HuH-7.5 (cell line): ENCODE measurements at regions not wholly inside any gene's neighbourhood (a gene's known extent, or its start where the extent isn't known, plus 50 kb on each side); places are given as distances from the start of the nearest gene placed in this dataset.
"Not testable (repeated sequence)": the region's sequence is repeated elsewhere in the genome, so short reads cannot be mapped to it uniquely, and the experiment has no call there.

ENCODE experiments used
- DNase-seq: peaks from one replicate; pipeline ENCODE4 v3.0.0; 2011; ENCODE audit warnings: low spot score

DNA sequence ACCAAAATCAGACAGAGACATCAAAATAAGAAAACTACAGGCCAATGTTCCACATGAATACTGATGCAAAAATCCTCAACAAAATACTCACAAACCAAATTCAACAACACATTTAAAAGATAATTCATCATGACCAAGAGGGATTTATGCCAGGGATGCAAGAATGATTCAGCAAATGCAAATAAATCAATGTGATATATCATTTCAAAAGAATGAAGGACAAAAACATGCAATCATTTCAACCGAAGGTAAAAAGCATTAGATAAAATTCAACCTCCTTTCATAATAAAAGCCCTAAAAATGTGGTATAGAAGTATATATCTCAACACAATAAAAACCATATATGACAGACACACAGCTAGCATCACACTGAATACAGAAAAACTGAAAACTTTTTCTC is 81.5 kb upstream of the LYPLAL1 start:
- DNase-seq: no peak

DNA sequence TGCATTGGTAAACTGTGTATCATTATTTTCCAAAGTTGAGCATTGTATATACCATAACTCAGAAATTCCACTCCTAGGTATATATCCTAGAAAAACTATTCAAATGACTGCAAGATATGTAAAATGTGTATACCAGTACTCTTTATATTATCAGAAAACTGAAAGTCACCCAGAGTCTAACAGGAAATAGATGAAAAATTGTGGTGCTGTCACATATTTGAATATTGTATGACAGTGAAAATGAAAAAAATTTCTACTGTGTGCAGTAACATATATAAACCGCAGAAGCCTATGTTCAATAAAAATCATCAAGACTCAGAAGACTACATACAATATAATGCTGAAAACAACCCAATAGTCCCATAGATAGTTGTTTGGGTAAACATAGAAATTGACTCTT is 74.4 kb upstream of the LYPLAL1 start:
- no peak for DNase-seq

DNA sequence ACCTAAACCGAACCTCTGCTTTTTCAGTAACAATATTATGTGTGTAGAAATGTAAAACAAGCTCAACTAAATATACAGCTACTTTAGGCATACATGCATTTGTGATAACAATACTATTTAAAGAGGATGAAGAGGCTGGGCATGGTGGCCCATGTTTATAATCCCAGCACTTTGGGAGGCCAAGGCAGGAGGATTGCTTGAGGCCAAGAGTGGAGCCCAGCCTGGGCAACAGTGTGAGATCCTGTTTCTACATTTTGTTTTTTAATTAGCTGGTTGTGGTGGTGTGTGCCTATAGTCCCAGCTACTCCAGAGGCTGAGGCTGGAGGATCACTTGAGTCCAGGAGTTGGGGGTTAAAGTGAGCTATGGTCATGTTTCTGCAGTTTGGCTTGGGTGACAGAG is 73.6 kb upstream of the LYPLAL1 start:
- no peak for DNase-seq

DNA sequence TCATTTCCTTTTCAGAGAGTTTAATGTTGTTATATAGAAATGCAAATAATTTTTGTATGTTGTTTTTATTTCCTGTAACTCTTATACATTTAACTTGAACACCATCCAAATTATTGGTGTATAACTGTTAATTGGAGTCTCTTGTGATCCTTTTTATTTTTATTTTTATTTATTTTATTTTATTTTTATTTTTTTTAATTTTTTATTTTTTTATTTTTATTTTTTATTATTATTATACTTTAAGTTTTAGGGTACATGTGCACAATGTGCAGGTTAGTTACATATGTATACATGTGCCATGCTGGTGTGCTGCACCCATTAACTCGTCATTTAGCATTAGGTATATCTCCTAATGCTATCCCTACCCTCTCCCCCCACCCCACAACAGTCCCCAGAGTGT is 71.2 kb upstream of the LYPLAL1 start:
- DNase-seq: not testable (repeated sequence)

DNA sequence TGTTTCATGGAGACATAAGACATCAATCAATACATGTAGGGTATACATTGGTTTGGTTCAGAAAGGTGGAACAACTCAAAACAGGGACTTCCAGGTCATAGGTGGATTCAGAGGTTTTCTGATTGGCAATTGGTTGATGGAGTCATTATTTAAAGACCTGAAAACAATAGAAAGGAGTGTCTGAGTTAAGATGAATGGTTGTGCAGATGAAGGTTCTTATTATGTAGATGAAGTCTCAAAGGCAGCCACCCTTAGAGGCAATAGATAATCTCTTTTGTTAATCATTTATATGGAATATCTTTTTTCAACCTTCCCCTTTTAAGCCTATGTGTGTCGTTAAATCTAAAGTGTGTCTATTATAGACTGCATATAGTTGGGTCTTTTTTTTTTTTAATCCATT is 67.8 kb upstream of the LYPLAL1 start:
- DNase-seq: no peak

DNA sequence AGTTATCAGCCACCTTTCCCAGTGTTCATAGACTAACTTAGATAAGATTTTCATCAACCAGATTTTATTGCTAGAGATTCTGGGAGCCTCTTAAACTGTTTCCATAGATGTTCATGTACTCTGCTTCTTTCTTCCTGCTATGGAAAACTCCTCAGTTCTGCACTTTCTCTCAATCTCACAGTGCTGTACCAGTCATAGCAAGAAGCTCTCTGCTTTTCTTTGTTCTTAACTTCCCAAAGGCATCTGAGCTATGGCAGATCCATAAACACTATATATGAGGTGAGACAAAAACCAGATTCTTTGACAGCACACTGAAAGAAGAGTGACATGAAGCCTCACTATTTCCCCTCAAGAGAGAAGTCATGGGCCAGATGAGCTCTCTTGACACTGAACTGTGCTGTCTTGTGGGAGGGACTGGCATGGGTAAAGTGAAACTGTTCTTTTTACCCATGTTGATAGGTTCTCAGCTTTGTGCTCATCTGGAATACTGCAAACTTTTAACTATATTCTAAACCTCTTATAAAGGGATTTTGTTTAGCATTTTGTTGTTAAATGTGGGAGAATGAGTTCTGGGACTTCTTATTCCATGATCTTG is 64.2 kb upstream of the LYPLAL1 start:
- DNase-seq: no peak

DNA sequence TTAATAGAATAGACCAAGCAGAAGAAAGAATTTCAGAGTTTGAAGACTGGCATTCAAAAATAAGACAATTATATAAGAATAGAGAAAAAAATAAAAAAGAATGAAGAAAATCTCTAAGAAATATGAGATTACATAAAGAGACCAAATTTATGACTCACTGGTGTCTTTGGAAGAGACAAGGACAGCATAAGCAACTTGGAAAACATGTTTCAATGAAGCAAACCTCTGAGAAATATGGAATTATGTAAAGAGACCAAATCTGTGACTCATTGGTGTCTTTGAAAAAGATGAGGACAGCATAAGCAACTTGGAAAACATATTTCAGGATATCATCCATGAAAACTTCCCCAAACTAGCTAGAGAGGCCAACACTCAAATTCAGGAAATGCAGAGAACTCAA is 60.4 kb upstream of the LYPLAL1 start:
- DNase-seq: no peak

DNA sequence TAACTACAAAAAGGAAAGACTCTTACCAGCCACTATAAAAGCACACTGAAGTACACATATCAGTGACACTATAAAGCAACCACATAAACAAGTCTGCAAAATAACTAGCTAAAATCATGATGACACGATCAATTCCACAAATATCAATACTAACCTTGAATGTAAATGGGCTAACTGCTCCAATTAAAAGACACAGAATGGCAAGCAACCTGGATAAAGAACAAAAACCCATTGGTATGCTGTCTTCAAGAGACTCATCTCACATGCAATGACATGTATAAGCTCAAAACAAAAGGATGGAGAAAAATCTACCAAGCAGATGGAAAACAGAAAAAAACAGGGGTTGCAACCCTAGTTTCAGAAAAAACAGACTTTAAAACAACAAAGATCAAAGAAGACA is 59.7 kb upstream of the LYPLAL1 start:
- no peak for DNase-seq

DNA sequence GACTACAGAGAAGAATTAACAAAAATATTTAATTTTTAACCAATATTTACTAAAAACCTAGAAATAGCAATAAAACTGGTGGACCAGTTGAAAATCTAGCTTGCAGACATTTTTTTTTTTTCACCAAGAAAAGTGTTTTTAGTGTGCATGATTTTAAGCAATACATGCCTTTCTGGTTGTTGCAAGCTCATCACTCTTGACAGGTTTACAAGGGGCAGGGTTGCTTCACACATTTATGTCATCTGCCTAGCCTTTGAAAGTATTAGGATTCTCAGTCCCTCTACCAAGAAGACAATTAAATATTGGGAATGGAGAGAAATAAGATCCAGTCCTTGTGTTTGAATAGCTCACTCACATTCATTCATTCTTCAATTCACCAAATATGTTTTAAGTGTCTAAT is 53.8 kb upstream of the LYPLAL1 start:
- DNase-seq: no peak

DNA sequence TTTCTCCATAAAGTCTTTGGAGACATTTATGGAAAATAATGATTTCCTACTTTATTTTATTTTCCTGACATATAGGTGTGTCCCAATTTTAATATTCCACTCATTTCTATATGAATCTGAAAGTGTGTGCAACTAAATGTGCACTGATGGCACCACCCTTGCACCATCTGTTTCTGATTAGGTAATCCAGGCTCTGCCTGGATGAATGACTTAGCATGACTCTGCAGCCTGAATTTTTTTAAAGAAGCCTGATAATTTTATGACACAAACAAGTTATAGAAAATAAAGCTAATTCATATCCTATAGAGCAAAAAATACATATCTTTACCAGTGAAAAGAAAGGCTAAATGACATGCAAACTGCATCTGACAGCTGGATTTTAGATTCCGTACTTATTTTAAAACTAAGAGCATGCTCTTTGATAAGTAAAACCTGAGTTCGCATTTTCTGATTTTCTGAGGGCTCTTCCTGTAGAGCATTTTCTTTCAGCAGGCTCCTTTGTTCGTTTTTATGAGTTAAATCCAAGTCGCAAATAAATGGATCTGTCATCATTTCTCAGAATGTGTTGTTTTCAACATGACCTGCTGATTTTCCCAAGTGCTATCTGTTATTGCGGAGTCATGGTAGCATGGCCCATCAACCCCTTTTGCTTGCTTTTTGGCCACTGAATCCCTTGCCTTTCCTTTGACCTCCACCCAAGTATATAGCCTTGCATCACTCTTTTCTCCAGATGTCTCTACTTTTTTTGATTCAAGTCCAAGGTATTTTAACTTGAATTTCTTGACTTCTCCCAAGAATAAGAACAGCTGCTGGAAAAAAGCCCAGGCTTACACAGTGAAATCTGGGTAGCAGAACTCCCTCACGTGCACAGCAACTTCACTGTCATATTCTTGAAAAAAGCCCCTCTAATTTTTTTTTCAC is 52.8 kb upstream of the LYPLAL1 start:
- no peak for DNase-seq

DNA sequence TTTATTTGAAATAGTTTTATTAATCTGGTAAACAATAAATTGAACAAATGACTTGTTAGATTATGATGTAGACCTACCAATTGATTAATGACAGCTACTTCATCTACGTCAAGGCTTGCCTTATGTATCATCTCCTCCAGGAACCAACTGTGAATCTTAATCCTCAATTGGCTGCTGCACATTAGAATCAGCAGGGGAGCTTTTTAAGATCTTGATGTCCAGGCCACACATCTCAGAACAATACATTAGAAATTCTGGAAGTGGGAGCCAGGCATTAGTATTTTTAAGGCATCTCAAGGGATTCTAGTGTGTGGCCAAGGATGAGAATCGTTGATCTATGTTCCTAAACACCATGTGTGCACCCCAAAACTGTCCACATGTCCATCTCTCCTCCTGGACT is 52.0 kb upstream of the LYPLAL1 start:
- no peak for DNase-seq

DNA sequence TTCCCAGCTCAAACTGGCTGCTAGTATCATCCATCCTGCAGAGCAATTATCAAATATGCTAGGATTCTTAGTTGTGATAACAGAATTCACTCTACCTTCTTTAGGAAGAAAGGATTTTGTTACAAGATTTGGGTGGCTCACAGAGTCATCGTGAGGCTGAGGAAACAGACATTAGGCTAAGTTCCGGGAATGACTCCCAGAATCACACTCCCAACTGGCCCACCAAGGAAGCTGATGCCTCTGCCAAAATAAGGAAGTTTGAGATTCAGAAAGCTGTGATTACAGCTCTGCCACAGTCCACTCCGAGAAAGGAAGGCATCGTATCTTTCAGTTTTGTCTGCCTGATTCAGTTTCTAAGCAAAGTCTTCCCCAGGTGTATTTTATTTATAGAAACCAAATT is 50.6 kb upstream of the LYPLAL1 start:
- DNase-seq: no peak
